SU-DHL-6 (cell line): ENCODE measurements at regions not wholly inside any gene's neighbourhood (a gene's known extent, or its start where the extent isn't known, plus 50 kb on each side); places are given as distances from the start of the nearest gene placed in this dataset.

Experiments
- CTCF ChIP-seq: fragments of 200-600 bp; sonication (generic); IDR thresholded peaks from one replicate; pipeline ENCODE4 v1.5.1; 2017; ENCODE audit warnings: antibody characterized with exemption, mild to moderate bottlenecking, low read length, moderate library complexity; ENCODE audit not compliant: insufficient read depth, poor library complexity, severe bottlenecking
- EZH2phosphoT487 ChIP-seq: fragments of 200-600 bp; sonication (generic), shearing (Covaris generic); conservative IDR thresholded peaks from 2 replicates; pipeline ENCODE4 v1.6.1; 2018; ENCODE audit warnings: mild to moderate bottlenecking, antibody characterized with exemption, low read length, moderate library complexity, mixed read lengths

GRCh38 chr10:129323879-129324278 lies 143.2 kb upstream of the MGMT start:
- TF ChIP-seq EZH2phosphoT487 (no peak), CTCF (no peak)
